ENCODE measurements at regions not wholly inside any gene's neighbourhood (a gene's known extent, or its start where the extent isn't known, plus 50 kb on each side); places are given as distances from the start of the nearest gene placed in this dataset.
"Not testable (repeated sequence)": the region's sequence is repeated elsewhere in the genome, so short reads cannot be mapped to it uniquely, and the experiment has no call there.

- DNase-seq = no peak
Measured at GRCh38 chr20:48461091-48461734, 366.6 kb downstream of the PREX1 start.

DNA sequence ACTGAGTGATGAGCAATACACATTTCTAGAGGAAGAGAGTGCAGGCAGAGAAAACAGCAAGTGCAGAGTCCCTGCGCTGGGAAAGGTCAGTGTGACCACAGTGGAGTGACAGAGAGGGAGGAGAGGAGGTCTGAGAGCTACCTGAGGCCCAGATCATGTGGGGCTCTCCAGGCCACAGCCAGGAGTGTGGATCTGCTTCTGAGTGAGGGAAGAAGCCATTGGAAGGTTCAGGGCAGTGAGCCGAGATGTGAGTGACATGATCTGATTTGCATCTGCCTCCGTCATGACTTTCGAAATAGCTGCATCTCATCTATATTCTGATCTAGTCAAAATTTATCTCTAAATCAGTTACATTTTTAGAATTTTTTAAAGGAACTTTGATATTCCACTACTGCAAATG is 367.1 kb downstream of the PREX1 start:
- DNase-seq = no peak

DNA sequence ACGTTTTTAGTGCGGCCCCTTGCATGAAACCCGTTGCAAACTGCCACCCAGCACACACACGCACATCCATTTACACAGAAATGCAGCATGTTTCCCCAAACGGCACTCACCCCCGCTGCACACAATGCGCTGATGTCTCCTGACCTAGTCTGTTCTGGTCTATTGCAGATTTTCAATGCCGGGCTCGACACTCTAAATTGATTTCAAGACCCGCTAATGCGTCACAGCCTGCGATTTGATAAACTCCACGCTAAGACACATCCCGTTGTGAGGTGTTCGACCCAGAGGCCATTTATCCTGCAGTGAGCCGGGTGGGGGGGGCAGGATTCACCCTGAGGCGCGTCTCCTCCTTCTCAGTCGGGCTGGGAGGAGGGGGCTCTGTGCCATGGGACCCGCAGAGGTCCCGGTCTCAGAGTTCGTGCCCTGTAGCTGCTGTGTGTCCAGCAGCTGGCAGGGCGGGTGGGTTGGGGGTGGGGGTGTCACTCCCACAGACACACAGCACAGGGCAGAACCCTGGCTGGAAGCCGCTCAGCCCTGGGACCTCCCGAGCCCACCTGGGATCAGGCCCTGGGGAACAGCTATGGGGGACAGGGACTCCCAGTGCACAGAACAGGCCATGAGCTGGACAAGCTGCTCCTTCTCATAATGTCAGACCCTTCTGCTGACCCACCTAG is 367.9 kb downstream of the PREX1 start:
- peak in 1 of 3 experiments; percentile 53 for DNase-seq

DNA sequence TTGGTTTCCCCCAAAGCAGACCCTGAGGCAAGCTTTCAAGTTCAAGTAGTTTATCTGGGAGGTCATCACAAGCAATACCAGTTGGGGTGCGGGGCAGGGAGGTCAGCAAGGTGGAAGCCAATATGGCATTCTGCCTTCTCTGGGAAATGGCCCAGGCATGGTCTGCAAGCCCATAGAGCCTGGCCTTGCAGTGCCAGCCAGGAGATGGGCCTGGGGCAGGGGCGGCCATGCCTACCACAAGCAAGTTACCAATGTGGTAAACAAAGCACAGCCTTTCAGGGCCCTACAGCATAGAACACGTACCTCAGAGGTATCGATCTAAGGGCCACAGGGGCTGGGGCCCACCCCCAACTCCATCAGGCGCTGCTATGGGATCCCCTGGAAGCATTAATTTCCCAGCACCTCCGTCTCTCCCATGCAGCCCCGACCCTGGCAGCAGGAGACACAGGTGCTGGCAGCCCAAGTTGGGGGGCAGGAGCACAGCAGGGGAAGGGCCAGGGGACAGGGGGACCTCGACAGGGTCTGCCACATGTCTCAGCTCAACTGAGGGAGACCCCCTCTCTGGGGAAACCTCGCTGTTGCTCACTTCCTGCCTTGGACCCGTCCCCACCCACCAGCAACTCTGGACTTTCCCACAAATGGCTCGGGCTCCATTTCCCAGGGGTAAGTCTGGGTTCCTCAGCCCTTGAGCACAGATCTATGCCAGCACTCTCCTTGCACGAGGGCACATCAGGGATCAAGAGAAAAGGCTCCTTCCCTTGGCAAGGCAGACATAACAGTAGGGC is 369.0 kb downstream of the PREX1 start:
- no peak for DNase-seq

DNA sequence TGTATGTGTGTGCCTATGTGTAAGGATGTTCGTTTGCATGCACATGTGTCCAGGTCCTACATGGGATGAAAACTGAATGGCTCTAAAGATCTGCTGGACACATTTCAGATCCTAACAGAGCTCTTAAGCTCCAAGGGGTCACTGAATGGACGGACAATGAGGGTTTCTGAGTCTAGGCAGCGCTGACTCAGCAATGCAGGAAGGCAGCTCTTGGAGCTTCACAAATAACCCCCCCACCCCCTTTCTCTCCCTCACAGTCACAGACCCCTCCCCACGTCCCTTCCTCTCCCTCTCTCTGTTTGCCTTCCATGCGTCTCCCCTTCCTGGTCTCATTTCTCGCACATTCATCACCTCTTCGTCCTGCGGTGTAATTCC is 369.8 kb downstream of the PREX1 start:
- DNase-seq = no peak

DNA sequence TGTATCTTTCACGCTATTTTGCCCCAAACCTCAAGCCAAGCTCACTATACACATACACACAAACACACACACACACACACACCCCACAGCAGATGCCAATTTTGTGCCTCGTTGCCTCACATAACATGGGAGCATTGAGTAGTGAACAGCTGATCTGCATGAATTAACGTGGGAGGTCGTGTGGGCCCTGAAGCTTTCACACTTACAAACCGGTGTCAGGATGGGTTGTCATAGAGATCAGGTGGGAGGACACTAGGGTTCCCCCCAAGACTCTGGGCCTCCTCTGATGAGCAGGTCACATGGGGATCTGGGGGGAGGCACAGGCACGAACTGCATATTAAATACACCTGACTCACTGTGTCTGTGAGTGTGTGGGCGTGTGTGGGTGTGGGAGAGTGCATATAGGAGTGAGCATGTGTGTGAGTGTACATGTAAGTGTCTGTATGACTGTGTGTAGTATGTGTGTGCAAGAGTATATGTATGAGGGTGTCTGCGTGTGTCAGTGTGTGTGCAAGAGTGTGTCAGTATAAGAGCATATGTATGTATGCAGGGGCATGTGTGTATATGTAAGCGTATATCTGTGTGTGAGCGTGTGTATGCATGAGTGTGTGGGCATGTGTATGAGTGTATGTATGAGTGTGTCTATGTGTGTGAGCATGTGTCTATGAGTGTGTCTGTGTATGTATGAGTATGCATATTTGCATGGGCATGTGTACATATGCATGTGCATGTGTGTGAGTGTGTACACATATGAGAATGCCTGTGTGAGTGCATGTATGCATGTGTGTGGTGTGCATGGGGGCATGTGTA is 370.4 kb downstream of the PREX1 start:
- no peak for DNase-seq

GRCh38 chr20:48456366-48457192 is 371.2 kb downstream of the PREX1 start:
- DNase-seq = peak in 1 of 3 experiments; percentile 77

- DNase-seq = peak in 1 of 3 experiments; percentile 23
Measured at GRCh38 chr20:48455651-48456365, 372.0 kb downstream of the PREX1 start.

- DNase-seq = no peak
Measured at GRCh38 chr20:48454671-48455490, 372.9 kb downstream of the PREX1 start.

- no peak for DNase-seq
Measured at GRCh38 chr20:48453477-48454093, 374.2 kb downstream of the PREX1 start.

GRCh38 chr20:48451401-48451800 is 376.4 kb downstream of the PREX1 start:
- DNase-seq = no peak

GRCh38 chr20:48448666-48449600 is 378.9 kb downstream of the PREX1 start:
- DNase-seq = peak in 1 of 3 experiments; percentile 36

DNA sequence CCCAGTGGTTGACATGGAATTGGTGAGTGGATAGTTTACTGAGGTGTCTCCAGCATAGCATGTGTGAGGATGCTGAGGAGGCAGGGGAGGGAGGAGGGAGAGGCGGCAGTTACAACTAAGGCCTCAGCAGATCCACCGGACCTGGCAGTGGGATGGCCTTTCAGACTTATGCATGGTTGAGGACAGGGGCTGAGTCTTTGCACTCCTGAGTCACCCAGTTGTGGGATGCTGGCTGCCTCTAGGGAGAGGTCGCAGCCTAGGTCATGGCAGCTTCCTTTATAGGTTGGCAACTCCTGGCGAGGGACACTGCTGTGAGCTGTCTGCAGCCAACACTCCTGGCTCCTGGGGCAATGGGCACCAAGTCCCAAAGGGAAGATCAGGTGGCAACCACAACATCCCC is 380.3 kb downstream of the PREX1 start:
- no peak for DNase-seq

- DNase-seq = no peak
Measured at GRCh38 chr20:48445827-48446226, 382.0 kb downstream of the PREX1 start.

GRCh38 chr20:48444249-48444648 is 383.6 kb downstream of the PREX1 start:
- DNase-seq = no peak

DNA sequence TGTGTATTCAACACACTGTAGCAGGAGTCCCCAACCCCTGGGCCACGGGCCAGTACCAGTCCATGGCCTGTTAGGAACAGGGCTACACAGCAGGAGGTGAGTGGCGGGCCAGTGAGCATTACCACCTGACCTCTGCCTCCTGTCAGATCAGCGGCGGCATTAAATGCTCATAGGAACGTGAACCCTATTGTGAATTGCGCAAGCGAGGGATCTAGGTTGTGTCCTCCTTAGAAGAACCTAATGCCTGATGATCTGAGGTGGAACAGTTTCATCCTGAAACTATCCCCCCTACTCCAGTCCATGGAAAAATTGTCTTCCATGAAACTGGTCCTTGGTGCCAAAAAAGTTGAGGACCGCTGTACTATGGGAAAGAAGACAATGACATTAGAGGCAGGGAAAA is 386.9 kb downstream of the PREX1 start:
- no peak for DNase-seq

DNA sequence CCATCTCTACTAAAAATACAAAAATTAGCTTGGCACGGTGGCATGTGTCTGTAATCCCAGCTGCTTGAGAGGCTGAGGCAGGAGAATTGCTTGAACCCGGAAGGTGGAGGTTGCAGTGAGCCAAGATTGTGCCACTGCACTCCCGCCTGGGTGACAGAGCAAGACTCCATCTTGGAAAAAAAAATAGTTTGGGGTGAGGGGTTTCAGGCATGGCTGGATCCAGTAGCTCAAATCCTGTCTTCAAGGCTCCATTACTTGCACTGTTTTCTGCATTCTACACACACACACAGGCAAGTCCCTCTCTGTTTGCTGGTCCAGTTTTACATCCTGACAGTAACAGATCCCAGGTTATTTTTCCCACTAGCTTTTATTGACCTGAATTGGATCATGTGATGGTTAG is 387.5 kb downstream of the PREX1 start:
- DNase-seq = not testable (repeated sequence)

DNA sequence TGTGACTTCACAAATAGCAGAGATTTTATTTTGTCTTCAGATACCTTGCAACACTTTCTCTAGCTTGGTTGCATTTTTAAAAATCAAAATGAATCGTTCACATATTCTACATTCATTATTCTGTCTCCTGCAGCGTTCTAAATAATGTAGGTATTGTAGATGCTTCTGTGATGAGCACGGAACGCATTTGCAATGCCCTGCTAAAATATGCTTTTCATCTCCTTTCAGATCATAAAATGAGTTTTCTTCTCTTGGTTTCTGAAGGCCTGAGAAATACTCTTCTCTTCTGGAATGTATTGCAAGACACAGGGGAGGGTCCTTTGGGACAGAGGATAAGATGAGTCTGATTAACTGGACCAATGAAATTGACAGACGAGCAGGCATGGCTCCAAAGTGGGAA is 390.7 kb downstream of the PREX1 start:
- DNase-seq = no peak

DNA sequence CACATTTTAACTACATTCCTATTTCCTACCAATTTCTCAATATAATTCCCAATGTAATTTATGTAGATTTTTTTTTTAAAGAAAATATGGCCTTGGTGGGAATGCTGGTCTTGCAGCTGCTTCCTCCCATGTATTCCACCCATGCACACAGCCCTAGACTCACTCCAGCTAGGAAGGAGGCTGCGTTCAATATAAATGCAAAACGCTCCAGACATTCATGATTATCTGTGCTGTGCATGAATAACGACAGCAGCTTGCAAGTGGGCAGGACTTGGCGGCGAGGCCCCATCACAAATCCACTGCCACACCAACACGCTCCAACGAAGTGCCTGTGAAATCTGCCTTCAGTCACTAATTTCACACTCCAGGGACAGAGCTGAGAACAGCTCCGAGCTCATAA is 391.2 kb downstream of the PREX1 start:
- not testable (repeated sequence) for DNase-seq
